H1 (cell line): ENCODE measurements at regions not wholly inside any gene's neighbourhood (a gene's known extent, or its start where the extent isn't known, plus 50 kb on each side); places are given as distances from the start of the nearest gene placed in this dataset.

Source experiments
- CBX8 ChIP-seq: fragments of 300-800, 300-1000 bp; sonication (generic); IDR thresholded peaks from 2 replicates; pipeline ENCODE4 v1.7.1; 2016; ENCODE audit warnings: low read depth, low read length, borderline replicate concordance
- GABPA ChIP-seq: IDR thresholded peaks from 2 replicates; pipeline ENCODE4 v1.6.1; 2011; ENCODE audit warnings: mild to moderate bottlenecking, low read length, moderate library complexity, borderline replicate concordance; ENCODE audit not compliant: insufficient read depth
- NRF1 ChIP-seq: IDR thresholded peaks from 2 replicates; pipeline ENCODE4 v1.6.1; 2011; ENCODE audit warnings: mild to moderate bottlenecking, low read depth, low read length, improper control_type of control experiment
- RAD21 ChIP-seq, 2 experiments: IDR thresholded peaks in 1 of 2; conservative IDR thresholded peaks in 1 of 2; 2 replicates each; pipeline ENCODE4 v1.6.1; 2011; ENCODE audit warnings: low read depth in 2 of 2, low read length in 2 of 2, improper control_type of control experiment in 1 of 2, inconsistent platforms in 1 of 2, mild to moderate bottlenecking in 1 of 2, moderate library complexity in 1 of 2
- RXRA ChIP-seq: IDR thresholded peaks from 2 replicates; pipeline ENCODE4 v1.6.1; 2011; ENCODE audit warnings: low read depth, mild to moderate bottlenecking, low read length, moderate library complexity; ENCODE audit not compliant: insufficient read depth
- SIX5 ChIP-seq: IDR thresholded peaks from 2 replicates; pipeline ENCODE4 v1.6.1; 2011; ENCODE audit warnings: mild to moderate bottlenecking, low read depth, low read length
- SRF ChIP-seq: IDR thresholded peaks from 2 replicates; pipeline ENCODE4 v1.6.1; 2011; ENCODE audit warnings: mild to moderate bottlenecking, low read depth, low read length, moderate library complexity

- TF ChIP-seq NRF1 (no peak), RXRA (no peak), RAD21 (IDR thresholded peaks at IDR 0.05 in 1 of 2, conservative IDR thresholded peaks at IDR 0.05 in 1 of 2; ENCODE audit: low read depth in 2 of 2, low read length in 2 of 2) (no peak), GABPA (no peak), CBX8 (no peak), SIX5 (no peak), SRF (no peak)
Observed at GRCh38 chr11:91970624-91971023, 254.0 kb upstream of the FAT3 start (continued).
